ENCODE measurements at regions not wholly inside any gene's neighbourhood (a gene's known extent, or its start where the extent isn't known, plus 50 kb on each side); places are given as distances from the start of the nearest gene placed in this dataset.

DNA sequence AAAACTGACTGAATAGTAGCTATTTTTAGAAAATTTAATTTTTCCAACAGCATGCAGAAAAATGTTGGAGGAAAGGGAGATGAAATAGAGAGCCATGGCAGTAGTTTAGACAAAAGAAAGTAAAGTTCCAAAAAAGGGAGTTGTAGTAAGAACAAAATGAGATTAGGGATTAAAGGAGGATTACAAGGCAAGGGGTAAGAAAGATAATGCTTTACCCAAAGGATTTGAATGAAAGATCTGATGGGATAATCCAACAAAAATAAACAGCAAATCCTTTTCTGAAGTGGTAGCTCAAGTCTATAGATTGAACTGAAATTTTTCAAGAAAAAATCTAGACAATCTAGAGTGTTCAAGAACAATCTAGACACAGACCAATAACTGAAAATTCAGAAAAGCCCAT is 644.3 kb upstream of the FSHR start:
- H3K4me3 ChIP-seq (ENCODE audit: low read depth, low read length): no peak overlapping the region
- TF ChIP-seq, protein P1, sequence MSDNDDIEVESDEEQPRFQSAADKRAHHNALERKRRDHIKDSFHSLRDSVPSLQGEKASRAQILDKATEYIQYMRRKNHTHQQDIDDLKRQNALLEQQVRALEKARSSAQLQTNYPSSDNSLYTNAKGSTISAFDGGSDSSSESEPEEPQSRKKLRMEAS (IDR thresholded peaks at IDR 0.05; ENCODE audit: low read depth, low read length): no peak
- no peak for TF ChIP-seq MYC (IDR thresholded peaks at IDR 0.05; ENCODE audit: low read depth, low read length)
- TF ChIP-seq, protein P2, sequence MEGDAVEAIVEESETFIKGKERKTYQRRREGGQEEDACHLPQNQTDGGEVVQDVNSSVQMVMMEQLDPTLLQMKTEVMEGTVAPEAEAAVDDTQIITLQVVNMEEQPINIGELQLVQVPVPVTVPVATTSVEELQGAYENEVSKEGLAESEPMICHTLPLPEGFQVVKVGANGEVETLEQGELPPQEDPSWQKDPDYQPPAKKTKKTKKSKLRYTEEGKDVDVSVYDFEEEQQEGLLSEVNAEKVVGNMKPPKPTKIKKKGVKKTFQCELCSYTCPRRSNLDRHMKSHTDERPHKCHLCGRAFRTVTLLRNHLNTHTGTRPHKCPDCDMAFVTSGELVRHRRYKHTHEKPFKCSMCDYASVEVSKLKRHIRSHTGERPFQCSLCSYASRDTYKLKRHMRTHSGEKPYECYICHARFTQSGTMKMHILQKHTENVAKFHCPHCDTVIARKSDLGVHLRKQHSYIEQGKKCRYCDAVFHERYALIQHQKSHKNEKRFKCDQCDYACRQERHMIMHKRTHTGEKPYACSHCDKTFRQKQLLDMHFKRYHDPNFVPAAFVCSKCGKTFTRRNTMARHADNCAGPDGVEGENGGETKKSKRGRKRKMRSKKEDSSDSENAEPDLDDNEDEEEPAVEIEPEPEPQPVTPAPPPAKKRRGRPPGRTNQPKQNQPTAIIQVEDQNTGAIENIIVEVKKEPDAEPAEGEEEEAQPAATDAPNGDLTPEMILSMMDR (IDR thresholded peaks at IDR 0.05; ENCODE audit: low read depth, low read length): no peak
- no peak for TF ChIP-seq POLR2A (IDR thresholded peaks at IDR 0.05; ENCODE audit: extremely low read depth, insufficient read length)
- no peak for DNase-seq (ENCODE audit: low read depth)

DNA sequence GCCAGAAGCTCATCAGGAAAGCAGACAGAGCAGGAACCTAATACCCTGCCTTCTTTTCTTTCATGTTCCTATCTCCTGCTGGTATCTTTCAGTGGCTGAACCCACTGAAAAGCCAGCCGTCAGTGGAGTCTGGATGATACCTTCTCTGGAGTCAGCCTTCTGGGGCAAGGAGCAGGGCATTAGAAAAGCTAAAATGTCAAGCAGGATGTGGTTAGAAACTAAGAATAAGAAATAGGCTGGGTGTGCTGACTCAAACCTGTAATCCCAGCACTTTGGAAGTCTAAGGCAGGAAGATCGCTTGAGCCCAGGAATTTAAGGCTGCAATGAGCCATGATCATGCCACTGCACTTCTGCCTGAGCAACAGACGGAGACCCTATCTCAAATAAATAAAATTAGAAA is 642.0 kb upstream of the FSHR start:
- no peak overlapping the region for H3K4me3 ChIP-seq (ENCODE audit: low read depth, low read length)
- DNase-seq (ENCODE audit: low read depth): no peak
- TF ChIP-seq, protein P1 (IDR thresholded peaks at IDR 0.05; ENCODE audit: low read depth, low read length): no peak

DNA sequence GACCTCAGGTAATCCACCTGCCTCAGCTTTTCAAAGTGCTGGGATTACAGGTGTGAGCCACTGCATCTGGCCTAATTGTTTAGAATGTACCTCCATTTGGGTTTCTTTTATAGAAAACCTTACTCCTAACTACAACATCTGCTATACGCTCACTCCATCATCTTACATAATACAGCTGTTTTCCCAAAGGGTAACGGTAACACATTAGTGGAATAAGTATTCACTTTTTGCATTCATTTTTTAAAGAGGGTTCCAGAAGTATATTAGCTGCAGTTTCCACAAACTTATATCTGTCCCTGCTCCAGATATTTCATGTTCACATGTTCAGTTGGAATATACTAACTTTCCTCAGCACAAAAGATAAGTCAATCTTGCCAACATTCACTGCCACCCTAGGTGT is 640.1 kb upstream of the FSHR start:
- DNase-seq (ENCODE audit: low read depth): no peak
- TF ChIP-seq POLR2A (IDR thresholded peaks at IDR 0.05; ENCODE audit: extremely low read depth, insufficient read length) (no peak), MYC (IDR thresholded peaks at IDR 0.05; ENCODE audit: low read depth, low read length) (no peak)
- TF ChIP-seq, protein P2 (IDR thresholded peaks at IDR 0.05; ENCODE audit: low read depth, low read length): no peak
- TF ChIP-seq, protein P1 (IDR thresholded peaks at IDR 0.05; ENCODE audit: low read depth, low read length): no peak

DNA sequence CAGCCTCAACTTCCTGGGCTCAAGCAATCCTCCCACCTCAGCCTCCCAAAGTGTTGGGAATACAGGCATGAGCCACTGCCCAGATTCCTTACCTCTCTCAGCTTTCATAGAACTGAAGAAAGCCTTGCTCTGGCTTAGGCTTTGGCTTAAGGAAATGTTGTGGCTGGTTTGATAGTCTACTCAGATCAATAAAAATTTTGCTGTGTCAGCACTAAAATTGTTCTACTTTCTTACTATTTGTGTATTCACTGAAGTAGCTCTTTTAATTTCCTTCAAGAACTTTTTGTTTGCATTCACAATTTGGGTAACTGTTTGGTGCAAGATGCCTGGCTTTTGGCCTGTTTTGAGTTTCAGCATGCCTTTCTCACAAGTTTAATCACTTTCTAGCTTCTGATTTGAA is 634.0 kb upstream of the FSHR start:
- no peak overlapping the region for H3K4me3 ChIP-seq (ENCODE audit: low read depth, low read length)
- TF ChIP-seq, protein P1 (IDR thresholded peaks at IDR 0.05; ENCODE audit: low read depth, low read length): no peak
- TF ChIP-seq, protein P2 (IDR thresholded peaks at IDR 0.05; ENCODE audit: low read depth, low read length): no peak
- TF ChIP-seq MYC (IDR thresholded peaks at IDR 0.05; ENCODE audit: low read depth, low read length): no peak
- no peak for TF ChIP-seq POLR2A (IDR thresholded peaks at IDR 0.05; ENCODE audit: extremely low read depth, insufficient read length)
- DNase-seq (ENCODE audit: low read depth): no peak

More for the DNA sequence above, 640.1 kb upstream of the FSHR start:
- no peak overlapping the region for H3K4me3 ChIP-seq (ENCODE audit: low read depth, low read length)

DNA sequence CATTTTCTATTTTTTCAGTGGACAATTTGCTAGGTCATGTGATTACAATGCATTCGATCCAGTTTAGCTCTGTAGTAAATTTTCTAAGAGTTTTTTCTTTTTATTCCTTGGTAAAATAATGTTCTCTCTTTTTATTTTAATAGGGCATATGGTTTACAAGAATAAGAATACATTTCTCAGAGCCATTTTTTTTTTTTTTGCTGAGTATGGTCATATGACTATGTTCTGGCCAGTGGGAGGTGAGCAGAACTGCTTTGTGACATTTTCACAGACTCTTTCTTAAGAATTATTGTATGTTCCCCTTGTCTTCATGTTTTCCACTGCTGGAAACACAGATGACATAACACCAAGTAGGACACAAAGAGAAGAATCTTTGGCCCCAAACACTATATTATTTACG is 626.6 kb upstream of the FSHR start:
- DNase-seq (ENCODE audit: low read depth): no peak
- no peak overlapping the region for H3K4me3 ChIP-seq (ENCODE audit: low read depth, low read length)
- TF ChIP-seq, protein P2 (IDR thresholded peaks at IDR 0.05; ENCODE audit: low read depth, low read length): no peak

DNA sequence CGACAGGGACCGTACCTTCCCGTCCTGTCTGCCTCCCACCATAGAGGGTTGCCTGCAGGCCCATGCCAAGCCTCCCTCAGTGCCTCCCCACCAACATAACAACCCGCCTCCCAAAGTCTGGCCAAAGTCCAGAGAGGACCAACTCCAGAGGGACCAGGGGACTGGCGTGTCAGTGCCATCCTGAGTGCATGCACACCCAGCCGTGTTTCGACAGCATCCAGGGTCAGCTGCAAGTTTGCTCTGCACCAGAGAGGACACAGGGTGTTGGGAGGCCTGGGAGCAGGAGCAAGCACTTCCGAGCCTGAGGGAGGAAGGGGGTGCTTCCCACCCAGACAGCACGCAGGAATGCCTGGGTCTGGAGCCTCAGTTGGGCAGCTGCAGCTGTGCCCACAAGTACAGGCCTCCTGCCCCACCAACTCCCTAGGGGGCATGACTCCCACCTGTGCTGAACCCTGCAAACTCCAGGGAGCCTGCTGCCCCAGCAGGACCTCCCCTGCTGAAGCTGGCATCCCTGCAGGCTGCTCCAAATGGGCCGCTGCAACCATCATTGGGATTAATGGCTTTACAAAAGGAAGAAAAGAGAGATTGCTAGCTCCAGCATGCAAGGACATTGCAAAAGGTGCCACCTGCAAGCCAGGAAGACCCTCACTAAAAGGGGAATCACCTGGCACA is 618.1 kb upstream of the FSHR start:
- no peak for TF ChIP-seq MYC (IDR thresholded peaks at IDR 0.05; ENCODE audit: low read depth, low read length)
- TF ChIP-seq, protein P1 (IDR thresholded peaks at IDR 0.05; ENCODE audit: low read depth, low read length): no peak
- TF ChIP-seq, protein P2 (IDR thresholded peaks at IDR 0.05; ENCODE audit: low read depth, low read length): no peak
- no peak for TF ChIP-seq POLR2A (IDR thresholded peaks at IDR 0.05; ENCODE audit: extremely low read depth, insufficient read length)
- H3K4me3 ChIP-seq (ENCODE audit: low read depth, low read length): no peak overlapping the region
- no peak for DNase-seq (ENCODE audit: low read depth)
